ENCODE measurements at regions not wholly inside any gene's neighbourhood (a gene's known extent, or its start where the extent isn't known, plus 50 kb on each side); places are given as distances from the start of the nearest gene placed in this dataset.

DNA sequence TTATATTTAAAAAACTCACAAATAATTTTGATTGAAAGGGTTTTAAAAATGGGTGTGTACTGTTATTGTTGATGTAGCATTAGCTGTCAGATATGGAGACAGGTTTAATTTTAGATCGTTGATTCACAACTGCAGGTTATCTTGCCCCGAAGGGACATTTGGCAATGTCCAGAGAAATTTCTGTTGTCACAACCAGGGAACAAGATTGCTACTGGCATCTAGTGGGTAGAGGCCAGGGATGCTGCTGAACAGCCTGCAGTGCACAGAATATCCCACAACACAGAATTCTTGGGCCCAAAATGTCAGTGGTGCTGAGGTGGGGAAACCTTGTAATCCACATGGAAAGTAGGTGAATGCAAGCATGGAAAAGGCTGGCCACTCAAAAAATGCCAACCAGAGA, 114.9 kb downstream of the MAGEB17 start:
- Mint-ChIP-seq H3K27ac (no peak overlapping the region), H3K4me1 (ENCODE audit: low read depth) (no peaks in the 10 kb centered on the region), H3K36me3 (ENCODE audit: low read depth) (no peaks in the 10 kb centered on the region), H3K27me3 (ENCODE audit: insufficient read depth) (peaks cover 7% of the 10 kb centered on the region), H3K4me3 (no peak overlapping the region), H3K9me3 (no peaks in the 10 kb centered on the region)
- no peak for DNase-seq
- no peak for TF ChIP-seq CTCF (IDR thresholded peaks at IDR 0.05)

GRCh38 chrX:16284842-16285241, 117.6 kb downstream of the MAGEB17 start:
- no peak for TF ChIP-seq CTCF (IDR thresholded peaks at IDR 0.05)
- H3K9me3 Mint-ChIP-seq, result no peaks in the 10 kb centered on the region
- no peaks in the 10 kb centered on the region for H3K4me1 Mint-ChIP-seq (ENCODE audit: low read depth)
- no peaks in the 10 kb centered on the region for H3K36me3 Mint-ChIP-seq (ENCODE audit: low read depth)
- peaks cover 2% of the 10 kb centered on the region for H3K27me3 Mint-ChIP-seq (ENCODE audit: insufficient read depth)
- H3K27ac Mint-ChIP-seq, result no peak overlapping the region
- H3K4me3 Mint-ChIP-seq, result no peak overlapping the region
- no peak for DNase-seq

- DNase-seq, result no peak
Observed at GRCh38 chrX:16290997-16291396, 123.7 kb downstream of the MAGEB17 start.

GRCh38 chrX:16300831-16301230, 133.6 kb downstream of the MAGEB17 start:
- Mint-ChIP-seq H3K27me3 (ENCODE audit: insufficient read depth) (peaks cover 9% of the 10 kb centered on the region; the same call in 1 of the 2 replicates), H3K4me1 (ENCODE audit: low read depth) (no peaks in the 10 kb centered on the region), H3K27ac (no peak overlapping the region), H3K36me3 (ENCODE audit: low read depth) (no peaks in the 10 kb centered on the region), H3K9me3 (no peaks in the 10 kb centered on the region), H3K4me3 (no peak overlapping the region)
- TF ChIP-seq CTCF (IDR thresholded peaks at IDR 0.05), result no peak
- DNase-seq, result no peak

More at GRCh38 chrX:16290997-16291396, 123.7 kb downstream of the MAGEB17 start:
- H3K27me3 Mint-ChIP-seq (ENCODE audit: insufficient read depth), result peaks cover 3% of the 10 kb centered on the region
- H3K36me3 Mint-ChIP-seq (ENCODE audit: low read depth), result no peaks in the 10 kb centered on the region
- TF ChIP-seq CTCF (IDR thresholded peaks at IDR 0.05), result no peak
- no peak overlapping the region for H3K27ac Mint-ChIP-seq
- no peak overlapping the region for H3K4me3 Mint-ChIP-seq
- H3K4me1 Mint-ChIP-seq (ENCODE audit: low read depth), result no peaks in the 10 kb centered on the region
- H3K9me3 Mint-ChIP-seq, result no peaks in the 10 kb centered on the region; the same call in 1 of the 2 replicates

DNA sequence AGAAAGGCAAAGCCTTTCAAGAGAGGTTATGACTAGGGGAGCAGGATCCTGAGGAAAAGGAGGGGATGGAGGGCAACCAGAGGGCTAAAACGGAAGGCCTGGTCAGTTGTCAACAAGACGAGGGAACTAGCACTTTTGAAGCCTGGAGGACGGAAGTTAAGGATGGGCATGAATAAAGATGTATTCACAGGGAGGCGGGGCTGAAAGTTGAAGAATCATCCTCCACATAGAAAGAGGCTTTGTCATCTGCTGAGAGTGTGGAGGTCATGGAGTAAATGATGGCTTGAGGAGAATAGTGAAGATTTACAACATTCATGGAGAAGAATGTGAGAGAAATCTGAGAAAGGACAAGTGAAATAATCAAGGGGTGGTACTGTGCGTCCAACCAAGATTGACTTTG, 137.5 kb downstream of the MAGEB17 start:
- no peak for TF ChIP-seq CTCF (IDR thresholded peaks at IDR 0.05)
- no peak for DNase-seq
- Mint-ChIP-seq H3K27ac (no peak overlapping the region), H3K27me3 (ENCODE audit: insufficient read depth) (peaks cover 7% of the 10 kb centered on the region), H3K4me3 (no peak overlapping the region), H3K36me3 (ENCODE audit: low read depth) (no peaks in the 10 kb centered on the region), H3K4me1 (ENCODE audit: low read depth) (no peaks in the 10 kb centered on the region), H3K9me3 (no peaks in the 10 kb centered on the region)

DNA sequence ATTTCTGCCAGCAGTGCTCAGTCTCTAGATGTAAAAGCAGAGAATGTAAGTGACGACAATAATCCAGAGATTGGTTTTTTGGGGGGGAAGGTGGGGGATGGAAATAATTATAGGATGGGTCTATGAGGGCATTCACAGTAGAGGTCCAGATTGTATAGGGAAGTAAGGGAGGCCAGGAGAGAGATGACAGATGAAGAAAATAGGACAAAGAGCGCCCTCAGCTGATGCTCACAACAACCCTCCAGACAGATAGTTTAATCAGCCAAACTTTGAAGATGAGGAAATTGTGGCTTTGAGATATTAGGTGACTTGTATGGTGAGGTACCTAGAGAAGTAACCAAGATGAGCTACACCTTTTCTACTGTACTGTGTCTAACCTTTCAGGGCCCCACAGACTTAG, 137.9 kb downstream of the MAGEB17 start:
- DNase-seq, result no peak
- H3K9me3 Mint-ChIP-seq, result no peaks in the 10 kb centered on the region
- TF ChIP-seq CTCF (IDR thresholded peaks at IDR 0.05), result no peak
- H3K27ac Mint-ChIP-seq, result no peak overlapping the region
- H3K4me1 Mint-ChIP-seq (ENCODE audit: low read depth), result no peaks in the 10 kb centered on the region
- H3K4me3 Mint-ChIP-seq, result no peak overlapping the region
- peaks cover 7% of the 10 kb centered on the region for H3K27me3 Mint-ChIP-seq (ENCODE audit: insufficient read depth)
- H3K36me3 Mint-ChIP-seq (ENCODE audit: low read depth), result no peaks in the 10 kb centered on the region
